ENCODE measurements at regions not wholly inside any gene's neighbourhood (a gene's known extent, or its start where the extent isn't known, plus 50 kb on each side); places are given as distances from the start of the nearest gene placed in this dataset.

DNA sequence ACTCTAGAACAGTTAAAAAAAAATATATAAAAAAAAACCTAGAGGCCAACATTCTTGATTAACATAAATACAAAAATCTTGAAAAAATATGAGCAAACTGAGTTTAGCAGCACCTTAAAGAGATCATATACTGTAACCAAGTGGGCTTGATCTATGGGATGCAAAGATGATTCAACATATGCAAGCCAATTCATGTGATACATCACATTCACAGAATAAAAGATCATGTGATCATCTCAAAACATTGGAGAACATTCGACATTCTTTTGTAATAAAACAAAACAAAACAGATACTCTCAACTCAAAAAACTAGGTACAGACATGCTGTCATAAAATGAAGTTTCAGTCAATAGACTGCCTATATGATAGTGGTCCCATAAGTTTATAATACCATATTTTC, 165.4 kb upstream of the NDST4 start:
- TF ChIP-seq ZNF263 (CRISPR knock-in tag; IDR thresholded peaks at IDR 0.05) (no peak), JUNB (CRISPR knock-in tag; IDR thresholded peaks at IDR 0.05; ENCODE audit: borderline replicate concordance) (no peak)

Data from HepG2 (cell line).